ENCODE measurements at regions not wholly inside any gene's neighbourhood (a gene's known extent, or its start where the extent isn't known, plus 50 kb on each side); places are given as distances from the start of the nearest gene placed in this dataset.

GRCh38 chr2:76080154-76080553 lies 369.4 kb upstream of the GCFC2 start:
- Histone ChIP-seq H3K9me3 (no peaks in the 10 kb centered on the region), H3K36me3 (no peaks in the 10 kb centered on the region), H3K27ac (no peak overlapping the region), H3K4me3 (no peak overlapping the region), H3K4me1 (replicated peaks) (no peaks in the 10 kb centered on the region), H3K27me3 (replicated peaks; ENCODE audit: insufficient read depth) (no peaks in the 10 kb centered on the region)
- intact Hi-C loops (cut with DNase I) = no loop called here
- no peak for DNase-seq (ENCODE audit: low spot score)
- no peak for TF ChIP-seq POLR2A (IDR thresholded peaks at IDR 0.05)
- TF ChIP-seq POLR2AphosphoS5 (IDR thresholded peaks at IDR 0.05) = no peak
- TF ChIP-seq, protein P1, sequence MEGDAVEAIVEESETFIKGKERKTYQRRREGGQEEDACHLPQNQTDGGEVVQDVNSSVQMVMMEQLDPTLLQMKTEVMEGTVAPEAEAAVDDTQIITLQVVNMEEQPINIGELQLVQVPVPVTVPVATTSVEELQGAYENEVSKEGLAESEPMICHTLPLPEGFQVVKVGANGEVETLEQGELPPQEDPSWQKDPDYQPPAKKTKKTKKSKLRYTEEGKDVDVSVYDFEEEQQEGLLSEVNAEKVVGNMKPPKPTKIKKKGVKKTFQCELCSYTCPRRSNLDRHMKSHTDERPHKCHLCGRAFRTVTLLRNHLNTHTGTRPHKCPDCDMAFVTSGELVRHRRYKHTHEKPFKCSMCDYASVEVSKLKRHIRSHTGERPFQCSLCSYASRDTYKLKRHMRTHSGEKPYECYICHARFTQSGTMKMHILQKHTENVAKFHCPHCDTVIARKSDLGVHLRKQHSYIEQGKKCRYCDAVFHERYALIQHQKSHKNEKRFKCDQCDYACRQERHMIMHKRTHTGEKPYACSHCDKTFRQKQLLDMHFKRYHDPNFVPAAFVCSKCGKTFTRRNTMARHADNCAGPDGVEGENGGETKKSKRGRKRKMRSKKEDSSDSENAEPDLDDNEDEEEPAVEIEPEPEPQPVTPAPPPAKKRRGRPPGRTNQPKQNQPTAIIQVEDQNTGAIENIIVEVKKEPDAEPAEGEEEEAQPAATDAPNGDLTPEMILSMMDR (IDR thresholded peaks at IDR 0.05) = no peak
- 41% methylated on average over 2 of the region's 2 CpGs for WGBS

DNA sequence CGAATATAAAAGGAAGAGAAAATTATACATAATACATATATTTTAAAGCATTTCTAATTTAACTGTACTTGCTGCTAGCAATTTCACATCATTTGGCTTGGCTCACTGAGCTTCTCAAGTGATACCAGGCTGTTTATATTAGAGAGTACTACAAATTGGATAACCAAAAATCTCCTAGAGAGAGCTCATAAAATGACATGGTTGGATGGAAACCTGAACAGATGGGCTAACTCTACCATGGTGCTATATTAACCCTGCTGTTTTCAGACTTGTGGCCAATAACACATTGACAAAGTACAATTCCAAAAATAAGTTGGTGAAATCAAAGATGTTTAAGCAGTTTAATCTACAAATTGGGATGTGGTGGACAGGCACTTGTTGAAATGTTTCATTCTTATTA lies 364.4 kb upstream of the GCFC2 start:
- TF ChIP-seq POLR2AphosphoS5 (IDR thresholded peaks at IDR 0.05) (no peak), POLR2A (IDR thresholded peaks at IDR 0.05) (no peak)
- TF ChIP-seq, protein P1 (IDR thresholded peaks at IDR 0.05) = no peak
- WGBS = 68% methylated on average over 1 of the region's 1 CpG

GRCh38 chr2:76073992-76074604 lies 363.4 kb upstream of the GCFC2 start:
- no peaks in the 10 kb centered on the region for H3K4me1 ChIP-seq (replicated peaks)
- H3K36me3 ChIP-seq = no peaks in the 10 kb centered on the region
- H3K4me3 ChIP-seq = no peak overlapping the region
- H3K27me3 ChIP-seq (replicated peaks; ENCODE audit: insufficient read depth) = no peaks in the 10 kb centered on the region
- WGBS = 90% methylated on average over 3 of the region's 3 CpGs
- intact Hi-C loops (cut with DNase I) = no loop called here
- no peak overlapping the region for H3K27ac ChIP-seq
- DNase-seq (ENCODE audit: low spot score) = no peak
- H3K9me3 ChIP-seq = no peaks in the 10 kb centered on the region
- TF ChIP-seq, protein P1 (IDR thresholded peaks at IDR 0.05) = no peak
- TF ChIP-seq POLR2AphosphoS5 (IDR thresholded peaks at IDR 0.05) (no peak), POLR2A (IDR thresholded peaks at IDR 0.05) (no peak)

More for the DNA sequence above, 364.4 kb upstream of the GCFC2 start:
- intact Hi-C loops (cut with DNase I) = no loop called here
- no peak for DNase-seq (ENCODE audit: low spot score)
- no peaks in the 10 kb centered on the region for H3K36me3 ChIP-seq
- H3K27me3 ChIP-seq (replicated peaks; ENCODE audit: insufficient read depth) = no peaks in the 10 kb centered on the region
- H3K4me1 ChIP-seq (replicated peaks) = no peaks in the 10 kb centered on the region
- H3K4me3 ChIP-seq = no peak overlapping the region
- H3K9me3 ChIP-seq = no peaks in the 10 kb centered on the region
- H3K27ac ChIP-seq = no peak overlapping the region

GRCh38 chr2:76050196-76050595 lies 339.5 kb upstream of the GCFC2 start:
- 100% methylated on average over 1 of the region's 1 CpG for WGBS
- no peaks in the 10 kb centered on the region for H3K9me3 ChIP-seq
- TF ChIP-seq POLR2A (IDR thresholded peaks at IDR 0.05) (no peak), POLR2AphosphoS5 (IDR thresholded peaks at IDR 0.05) (no peak)
- TF ChIP-seq, protein P1 (IDR thresholded peaks at IDR 0.05) = no peak
- no peaks in the 10 kb centered on the region for H3K4me1 ChIP-seq (replicated peaks)
- no peak overlapping the region for H3K27ac ChIP-seq
- no peaks in the 10 kb centered on the region for H3K36me3 ChIP-seq
- H3K27me3 ChIP-seq (replicated peaks; ENCODE audit: insufficient read depth) = no peaks in the 10 kb centered on the region
- H3K4me3 ChIP-seq = no peak overlapping the region
- no peak for DNase-seq (ENCODE audit: low spot score)
- intact Hi-C loops (cut with DNase I) = no loop called here

GRCh38 chr2:76044701-76045100 lies 334.0 kb upstream of the GCFC2 start:
- TF ChIP-seq, protein P1 (IDR thresholded peaks at IDR 0.05) = no peak
- no peak for TF ChIP-seq POLR2A (IDR thresholded peaks at IDR 0.05)
- intact Hi-C loops (cut with DNase I) = no loop called here

More at GRCh38 chr2:76044701-76045100, 334.0 kb upstream of the GCFC2 start:
- no peak overlapping the region for H3K4me3 ChIP-seq
- no peak for DNase-seq (ENCODE audit: low spot score)
- 69% methylated on average over 2 of the region's 2 CpGs for WGBS
- no peak overlapping the region for H3K27ac ChIP-seq
- H3K27me3 ChIP-seq (replicated peaks; ENCODE audit: insufficient read depth) = no peaks in the 10 kb centered on the region
- no peaks in the 10 kb centered on the region for H3K4me1 ChIP-seq (replicated peaks)
- H3K36me3 ChIP-seq = no peaks in the 10 kb centered on the region
- H3K9me3 ChIP-seq = no peaks in the 10 kb centered on the region
